Esophagus muscularis mucosa (tissue), 4 donors: ENCODE measurements at regions not wholly inside any gene's neighbourhood (a gene's known extent, or its start where the extent isn't known, plus 50 kb on each side); places are given as distances from the start of the nearest gene placed in this dataset.

Source experiments
- DNase-seq: peaks from one replicate; pipeline ENCODE4 v3.0.0-alpha.2; 2017; ENCODE audit errors: extremely low spot score
- H3K27ac ChIP-seq, 4 donors: fragments of 200-600 bp; sonication (generic); replicated peaks in 1 of 4; 1 replicate in 3 of 4; 2 replicates in 1 of 4; pipeline ENCODE4 v1.5.1; 2016 to 2019; ENCODE audit warnings: mild to moderate bottlenecking in 1 of 4
- H3K27me3 ChIP-seq, 4 donors: fragments of 200-600 bp; sonication (generic); one replicate each; pipeline versions ENCODE4 v1.5.1 to v1.6.0; 2016 to 2019
- H3K36me3 ChIP-seq, 4 donors: fragments of 200-600 bp; sonication (generic); one replicate each; pipeline ENCODE4 v1.5.1; 2016 to 2019
- H3K4me1 ChIP-seq, 4 donors: fragments of 200-600 bp; sonication (generic); one replicate each; pipeline ENCODE4 v1.5.1; 2016 to 2019
- H3K4me3 ChIP-seq, 4 donors: fragments of 200-600 bp; sonication (generic); 1 replicate in 2 of 4; 2 replicates in 2 of 4; pipeline ENCODE4 v1.5.1; 2016 to 2019; ENCODE audit warnings: mild to moderate bottlenecking in 4 of 4, moderate library complexity in 1 of 4
- H3K9me3 ChIP-seq, 4 donors: fragments of 200-600 bp; sonication (generic); 1 replicate in 3 of 4; 2 replicates in 1 of 4; pipeline ENCODE4 v1.5.1; 2016 to 2019
- EP300 ChIP-seq: sonication (generic); formaldehyde crosslinking; IDR thresholded peaks from one replicate; pipeline ENCODE4 v1.6.1; 2017; ENCODE audit warnings: antibody characterized with exemption
- POLR2A ChIP-seq: fragments of 450-650 bp; IDR thresholded peaks from one replicate; pipeline ENCODE4 v1.6.1; 2017; ENCODE audit warnings: antibody characterized with exemption, moderate library complexity, mild to moderate bottlenecking, low read depth
- POLR2AphosphoS5 ChIP-seq, 2 donors: sonication (generic); formaldehyde crosslinking; IDR thresholded peaks; one replicate each; pipeline ENCODE4 v1.6.1; 2017; ENCODE audit warnings: antibody characterized with exemption in 2 of 2
- WGBS: methylation state at CpG from one replicate; pipeline ENCODE4 v1.1.5; 2018; 5-methylcytosine and 5-hydroxymethylcytosine counted together
- intact Hi-C: fragments of 100-400 bp; cut with DNase I; formaldehyde crosslinking; loops from one replicate; pipeline ENCODE4 v1.15.1; 2023
- TF ChIP-seq, protein P1 (sequence below), 3 experiments: fragments of 200-600 bp in 2 of 3; fragments of 450-650 bp in 1 of 3; sonication (generic) in 2 of 3; IDR thresholded peaks; one replicate each; pipeline ENCODE4 v1.5.1; 2017 to 2019; ENCODE audit warnings: antibody characterized with exemption in 3 of 3, mild to moderate bottlenecking in 2 of 3, moderate library complexity in 1 of 3

DNA sequence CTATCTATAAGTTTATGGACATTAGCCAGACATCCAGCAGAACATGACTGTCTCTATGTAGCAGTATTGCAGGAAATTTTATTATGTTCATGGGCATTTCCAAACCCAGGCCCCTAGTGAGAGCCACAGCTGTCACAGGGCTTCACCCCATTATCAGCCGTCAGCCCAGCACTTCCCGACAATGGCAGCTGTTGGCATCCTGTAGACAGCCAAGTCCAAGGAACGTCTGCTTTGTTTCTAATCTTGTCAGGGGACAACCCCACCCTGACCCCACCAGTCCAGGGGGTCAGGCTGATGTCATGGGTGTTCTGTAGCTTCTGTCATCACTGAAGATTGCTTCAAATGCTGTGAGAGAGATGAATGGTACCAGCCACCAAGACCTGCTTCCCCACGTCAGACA, 565.3 kb upstream of the BRINP1 start:
- no peak overlapping the region for H3K4me3 ChIP-seq
- H3K36me3 ChIP-seq, result no peaks in the 10 kb centered on the region
- H3K27me3 ChIP-seq, result no peaks in the 10 kb centered on the region
- no peaks in the 10 kb centered on the region for H3K9me3 ChIP-seq
- DNase-seq, result no peak
- TF ChIP-seq POLR2A (no peak), EP300 (no peak), POLR2AphosphoS5 (IDR thresholded peaks at IDR 0.05) (no peak)
- TF ChIP-seq, protein P1, sequence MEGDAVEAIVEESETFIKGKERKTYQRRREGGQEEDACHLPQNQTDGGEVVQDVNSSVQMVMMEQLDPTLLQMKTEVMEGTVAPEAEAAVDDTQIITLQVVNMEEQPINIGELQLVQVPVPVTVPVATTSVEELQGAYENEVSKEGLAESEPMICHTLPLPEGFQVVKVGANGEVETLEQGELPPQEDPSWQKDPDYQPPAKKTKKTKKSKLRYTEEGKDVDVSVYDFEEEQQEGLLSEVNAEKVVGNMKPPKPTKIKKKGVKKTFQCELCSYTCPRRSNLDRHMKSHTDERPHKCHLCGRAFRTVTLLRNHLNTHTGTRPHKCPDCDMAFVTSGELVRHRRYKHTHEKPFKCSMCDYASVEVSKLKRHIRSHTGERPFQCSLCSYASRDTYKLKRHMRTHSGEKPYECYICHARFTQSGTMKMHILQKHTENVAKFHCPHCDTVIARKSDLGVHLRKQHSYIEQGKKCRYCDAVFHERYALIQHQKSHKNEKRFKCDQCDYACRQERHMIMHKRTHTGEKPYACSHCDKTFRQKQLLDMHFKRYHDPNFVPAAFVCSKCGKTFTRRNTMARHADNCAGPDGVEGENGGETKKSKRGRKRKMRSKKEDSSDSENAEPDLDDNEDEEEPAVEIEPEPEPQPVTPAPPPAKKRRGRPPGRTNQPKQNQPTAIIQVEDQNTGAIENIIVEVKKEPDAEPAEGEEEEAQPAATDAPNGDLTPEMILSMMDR (IDR thresholded peaks at IDR 0.05), result no peak
- H3K4me1 ChIP-seq, result peaks cover 0 to 10% (median 9%) of the 10 kb centered on the region in 4 donors
- WGBS, result 42% methylated on average over 4 of the region's 4 CpGs
- intact Hi-C loops, result no loop called here
- no peak overlapping the region for H3K27ac ChIP-seq

DNA sequence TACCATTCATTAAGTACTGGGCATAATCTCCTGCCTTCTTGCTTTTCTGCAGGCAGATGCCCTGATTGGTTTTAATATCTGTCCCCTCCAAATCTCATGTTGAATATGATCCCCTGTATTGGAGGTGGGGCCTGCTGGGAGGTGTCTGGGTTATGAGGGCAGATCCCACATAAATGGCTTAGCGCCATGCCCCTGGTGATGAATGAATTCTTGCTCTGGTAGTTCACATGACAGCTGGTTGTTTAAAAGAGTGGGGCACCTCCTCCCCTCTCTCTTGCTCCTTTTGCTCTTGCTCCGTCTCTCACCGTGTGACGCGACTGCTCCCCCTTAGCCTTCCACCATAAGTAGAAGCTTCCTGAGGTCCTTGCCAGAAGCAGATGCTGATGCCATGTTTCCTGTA, 564.0 kb upstream of the BRINP1 start:
- intact Hi-C loops, result no loop called here
- H3K9me3 ChIP-seq, result no peaks in the 10 kb centered on the region
- no peak overlapping the region for H3K27ac ChIP-seq
- H3K27me3 ChIP-seq, result no peaks in the 10 kb centered on the region
- no peaks in the 10 kb centered on the region for H3K36me3 ChIP-seq
- H3K4me3 ChIP-seq, result no peak overlapping the region
- H3K4me1 ChIP-seq, result no peaks in the 10 kb centered on the region
- TF ChIP-seq POLR2AphosphoS5 (IDR thresholded peaks at IDR 0.05), result no peak
- 91% methylated on average over 5 of the region's 5 CpGs for WGBS
- DNase-seq, result no peak

DNA sequence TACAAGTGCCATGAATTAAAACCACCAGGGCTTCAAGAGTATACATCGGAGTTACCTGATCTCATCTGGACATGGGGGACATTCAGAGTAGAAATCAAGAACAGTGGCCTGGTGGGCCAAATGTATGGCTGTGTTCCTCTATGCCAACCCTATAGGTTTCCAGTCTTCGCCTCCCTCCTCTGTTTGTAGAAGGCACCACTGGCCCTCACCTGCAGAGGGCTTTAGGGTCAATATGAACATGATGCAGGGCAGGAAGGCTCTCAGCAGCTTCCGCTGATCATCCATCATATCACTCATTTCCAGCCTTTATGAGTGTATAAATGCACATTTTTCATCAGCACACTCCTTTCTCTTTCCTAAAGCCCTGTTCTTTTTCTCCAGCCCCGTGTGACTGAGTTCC, 555.5 kb upstream of the BRINP1 start:
- TF ChIP-seq, protein P1 (IDR thresholded peaks at IDR 0.05), result no peak
- TF ChIP-seq POLR2AphosphoS5 (IDR thresholded peaks at IDR 0.05) (no peak), POLR2A (no peak), EP300 (no peak)
- DNase-seq, result no peak
- Histone ChIP-seq H3K9me3 (peaks cover 0 to 7% (median 6%) of the 10 kb centered on the region in 4 donors), H3K27me3 (no peaks in the 10 kb centered on the region), H3K4me3 (no peak overlapping the region), H3K27ac (no peak overlapping the region), H3K4me1 (no peaks in the 10 kb centered on the region), H3K36me3 (no peaks in the 10 kb centered on the region)
- 81% methylated on average over 4 of the region's 4 CpGs for WGBS
- intact Hi-C loops, result no loop called here

DNA sequence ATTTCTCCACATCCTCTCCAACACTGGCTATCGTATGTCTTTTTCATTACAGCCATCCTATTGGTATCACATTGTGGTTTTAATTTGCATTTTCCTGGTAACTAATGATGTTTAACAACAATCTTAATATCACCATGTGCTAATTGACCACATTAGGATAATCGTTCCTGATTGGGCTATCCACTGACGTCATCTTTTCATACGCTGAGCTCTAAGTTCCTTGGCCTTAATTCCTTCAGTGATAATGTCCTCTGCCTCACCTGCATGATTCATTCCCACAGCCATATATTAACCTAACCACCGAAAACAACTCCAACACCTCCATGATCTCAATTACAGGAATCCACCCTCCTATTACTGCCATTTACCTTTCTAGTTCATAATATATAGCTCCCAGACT, 547.9 kb upstream of the BRINP1 start:
- H3K36me3 ChIP-seq, result no peaks in the 10 kb centered on the region
- intact Hi-C loops, result no loop called here
- H3K4me3 ChIP-seq, result no peak overlapping the region
- WGBS, result 90% methylated on average over 5 of the region's 5 CpGs
- H3K27ac ChIP-seq, result no peak overlapping the region
- H3K9me3 ChIP-seq, result peaks cover 0 to 7% (median 6%) of the 10 kb centered on the region in 4 donors
- no peak for DNase-seq
- no peaks in the 10 kb centered on the region for H3K27me3 ChIP-seq
- TF ChIP-seq EP300, result no peak
- TF ChIP-seq POLR2A, result no peak
- TF ChIP-seq POLR2AphosphoS5 (IDR thresholded peaks at IDR 0.05), result no peak
- TF ChIP-seq, protein P1 (IDR thresholded peaks at IDR 0.05), result no peak
- no peaks in the 10 kb centered on the region for H3K4me1 ChIP-seq

DNA sequence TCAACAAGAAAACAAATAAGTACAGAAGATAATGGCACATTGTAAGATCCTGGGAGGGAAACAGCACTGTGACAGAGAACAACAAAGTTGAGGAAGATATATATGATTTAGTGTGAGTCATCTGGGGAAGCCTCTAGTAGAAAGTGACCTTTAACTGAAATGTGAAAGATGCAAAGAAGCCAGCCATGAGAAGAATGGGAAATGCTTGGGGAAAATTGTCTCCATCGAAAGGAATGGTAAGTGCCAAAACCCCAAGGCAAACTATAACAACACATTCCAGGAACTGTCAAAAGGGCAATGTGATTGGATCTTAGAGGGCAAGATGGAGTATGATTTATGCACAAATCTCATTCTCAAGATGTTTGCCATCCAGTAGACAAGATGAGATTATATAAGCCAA, 537.8 kb upstream of the BRINP1 start:
- intact Hi-C loops, result no loop called here
- no peak overlapping the region for H3K27ac ChIP-seq
- TF ChIP-seq, protein P1 (IDR thresholded peaks at IDR 0.05), result no peak
- TF ChIP-seq EP300, result no peak
- TF ChIP-seq POLR2A, result no peak
- TF ChIP-seq POLR2AphosphoS5 (IDR thresholded peaks at IDR 0.05), result no peak
- H3K4me3 ChIP-seq, result no peak overlapping the region
- 89% methylated on average over 1 of the region's 1 CpG for WGBS
- H3K4me1 ChIP-seq, result no peaks in the 10 kb centered on the region
- no peaks in the 10 kb centered on the region for H3K27me3 ChIP-seq
- no peak for DNase-seq
- H3K36me3 ChIP-seq, result no peaks in the 10 kb centered on the region
- H3K9me3 ChIP-seq, result peaks cover 0 to 10% (median 3%) of the 10 kb centered on the region in 4 donors
